HFFc6 (cell line): ENCODE measurements at regions not wholly inside any gene's neighbourhood (a gene's known extent, or its start where the extent isn't known, plus 50 kb on each side); places are given as distances from the start of the nearest gene placed in this dataset.

ENCODE experiments used
- DNase-seq: peaks from one replicate; pipeline ENCODE4 v3.0.0-alpha.2; 2018
- H3K27ac Mint-ChIP-seq: 2 replicates; pipeline ENCODE4 v1.8.0; 2020; ENCODE audit warnings: mild to moderate bottlenecking, mixed read lengths
- H3K27me3 Mint-ChIP-seq: 2 replicates; pipeline ENCODE4 v1.8.0; 2021; ENCODE audit warnings: mild to moderate bottlenecking, moderate library complexity, mixed read lengths; ENCODE audit not compliant: insufficient read depth
- H3K36me3 Mint-ChIP-seq: 2 replicates; pipeline ENCODE4 v1.8.0; 2021; ENCODE audit warnings: low read depth, mixed read lengths
- H3K4me1 Mint-ChIP-seq: 2 replicates; pipeline ENCODE4 v1.8.0; 2020; ENCODE audit warnings: low read depth, mixed read lengths
- H3K4me3 Mint-ChIP-seq: 2 replicates; pipeline ENCODE4 v1.8.0; 2020; ENCODE audit warnings: mild to moderate bottlenecking, moderate library complexity, mixed read lengths
- H3K9me3 Mint-ChIP-seq: 2 replicates; pipeline ENCODE4 v1.8.0; 2020; ENCODE audit warnings: mild to moderate bottlenecking, mixed read lengths
- TF ChIP-seq, protein P1 (sequence below): fragments of 200-600 bp; sonication (generic); IDR thresholded peaks from 2 replicates; pipeline ENCODE4 v1.5.0; 2021; ENCODE audit warnings: antibody characterized with exemption, mild to moderate bottlenecking

DNA sequence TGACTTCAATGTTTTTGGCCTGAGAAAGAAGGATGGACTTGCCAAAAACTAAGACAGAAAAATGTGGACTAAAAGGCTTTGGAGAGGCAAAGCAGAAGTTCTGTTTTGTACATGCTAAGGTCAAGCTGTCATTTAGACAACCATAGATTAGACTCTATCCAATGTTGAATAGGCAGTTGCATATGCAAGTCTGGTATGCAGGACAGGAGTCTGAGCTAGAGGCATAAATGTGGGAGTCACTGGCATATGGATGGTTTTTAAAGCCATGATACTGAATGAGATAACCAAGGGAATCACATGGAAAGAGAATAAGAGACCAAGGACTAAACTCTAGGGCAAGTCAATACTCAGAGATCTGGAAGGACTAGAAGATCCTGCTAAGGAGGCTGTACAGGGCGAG lies 164.1 kb downstream of the LSM5 start:
- H3K27ac Mint-ChIP-seq, result no peak overlapping the region
- H3K4me3 Mint-ChIP-seq, result no peak overlapping the region
- DNase-seq, result no peak
- H3K36me3 Mint-ChIP-seq, result no peaks in the 10 kb centered on the region
- no peaks in the 10 kb centered on the region; the same call in 1 of the 2 replicates for H3K27me3 Mint-ChIP-seq
- H3K4me1 Mint-ChIP-seq, result no peaks in the 10 kb centered on the region
- TF ChIP-seq, protein P1, sequence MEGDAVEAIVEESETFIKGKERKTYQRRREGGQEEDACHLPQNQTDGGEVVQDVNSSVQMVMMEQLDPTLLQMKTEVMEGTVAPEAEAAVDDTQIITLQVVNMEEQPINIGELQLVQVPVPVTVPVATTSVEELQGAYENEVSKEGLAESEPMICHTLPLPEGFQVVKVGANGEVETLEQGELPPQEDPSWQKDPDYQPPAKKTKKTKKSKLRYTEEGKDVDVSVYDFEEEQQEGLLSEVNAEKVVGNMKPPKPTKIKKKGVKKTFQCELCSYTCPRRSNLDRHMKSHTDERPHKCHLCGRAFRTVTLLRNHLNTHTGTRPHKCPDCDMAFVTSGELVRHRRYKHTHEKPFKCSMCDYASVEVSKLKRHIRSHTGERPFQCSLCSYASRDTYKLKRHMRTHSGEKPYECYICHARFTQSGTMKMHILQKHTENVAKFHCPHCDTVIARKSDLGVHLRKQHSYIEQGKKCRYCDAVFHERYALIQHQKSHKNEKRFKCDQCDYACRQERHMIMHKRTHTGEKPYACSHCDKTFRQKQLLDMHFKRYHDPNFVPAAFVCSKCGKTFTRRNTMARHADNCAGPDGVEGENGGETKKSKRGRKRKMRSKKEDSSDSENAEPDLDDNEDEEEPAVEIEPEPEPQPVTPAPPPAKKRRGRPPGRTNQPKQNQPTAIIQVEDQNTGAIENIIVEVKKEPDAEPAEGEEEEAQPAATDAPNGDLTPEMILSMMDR, result no peak
- peaks cover 22% of the 10 kb centered on the region for H3K9me3 Mint-ChIP-seq

DNA sequence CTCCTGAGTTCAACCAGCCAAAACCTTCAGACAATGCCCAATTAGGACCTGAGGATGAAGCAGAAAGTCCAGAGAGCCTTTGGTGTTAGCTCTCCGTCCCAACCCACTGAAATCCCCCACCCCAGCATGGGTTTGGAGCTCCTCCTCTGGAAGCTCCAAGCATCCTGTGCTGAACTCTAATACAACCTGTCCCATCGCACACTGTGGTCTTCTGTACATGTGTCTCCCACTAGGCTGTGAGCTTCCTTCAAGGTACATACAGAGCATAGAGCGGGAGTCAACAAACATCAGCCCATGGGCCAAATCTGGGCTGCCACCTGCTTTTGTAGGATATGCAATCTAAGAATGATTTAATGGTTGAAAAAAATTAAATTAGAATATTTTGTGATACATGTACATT lies 166.5 kb downstream of the LSM5 start:
- Mint-ChIP-seq H3K4me1 (no peaks in the 10 kb centered on the region), H3K4me3 (no peak overlapping the region), H3K27ac (no peak overlapping the region), H3K36me3 (no peaks in the 10 kb centered on the region), H3K27me3 (no peaks in the 10 kb centered on the region; the same call in 1 of the 2 replicates), H3K9me3 (peaks cover 11% of the 10 kb centered on the region)
- no peak for DNase-seq
- TF ChIP-seq, protein P1, result no peak

GRCh38 chr7:32319012-32319382 lies 171.2 kb downstream of the LSM5 start:
- DNase-seq, result no peak
- TF ChIP-seq, protein P1, result no peak
- Mint-ChIP-seq H3K27me3 (no peaks in the 10 kb centered on the region; the same call in 1 of the 2 replicates), H3K4me1 (no peaks in the 10 kb centered on the region), H3K4me3 (no peak overlapping the region), H3K36me3 (no peaks in the 10 kb centered on the region), H3K27ac (no peak overlapping the region), H3K9me3 (peaks cover 6% of the 10 kb centered on the region)

GRCh38 chr7:32318300-32319011 lies 171.7 kb downstream of the LSM5 start:
- Mint-ChIP-seq H3K36me3 (no peaks in the 10 kb centered on the region), H3K4me1 (no peaks in the 10 kb centered on the region), H3K4me3 (no peak overlapping the region), H3K27ac (no peak overlapping the region), H3K27me3 (no peaks in the 10 kb centered on the region; the same call in 1 of the 2 replicates), H3K9me3 (peaks cover 6% of the 10 kb centered on the region)
- TF ChIP-seq, protein P1, result no peak
- no peak for DNase-seq

- DNase-seq, result no peak
These were observed 173.3 kb downstream of the LSM5 start for GRCh38 chr7:32316839-32317238.

More at GRCh38 chr7:32316839-32317238, 173.3 kb downstream of the LSM5 start:
- H3K27me3 Mint-ChIP-seq, result no peaks in the 10 kb centered on the region; the same call in 1 of the 2 replicates
- H3K4me3 Mint-ChIP-seq, result no peak overlapping the region
- TF ChIP-seq, protein P1, result no peak
- H3K36me3 Mint-ChIP-seq, result no peaks in the 10 kb centered on the region
- H3K9me3 Mint-ChIP-seq, result peaks cover 6% of the 10 kb centered on the region
- H3K27ac Mint-ChIP-seq, result no peak overlapping the region
- H3K4me1 Mint-ChIP-seq, result no peaks in the 10 kb centered on the region
